NCI-H774 (cell line): ENCODE measurements at regions not wholly inside any gene's neighbourhood (a gene's known extent, or its start where the extent isn't known, plus 50 kb on each side); places are given as distances from the start of the nearest gene placed in this dataset.

Experiments used
- DNase-seq: peaks from one replicate; lab custom pipeline; 2025; lab: John Stamatoyannopoulos, UW

DNA sequence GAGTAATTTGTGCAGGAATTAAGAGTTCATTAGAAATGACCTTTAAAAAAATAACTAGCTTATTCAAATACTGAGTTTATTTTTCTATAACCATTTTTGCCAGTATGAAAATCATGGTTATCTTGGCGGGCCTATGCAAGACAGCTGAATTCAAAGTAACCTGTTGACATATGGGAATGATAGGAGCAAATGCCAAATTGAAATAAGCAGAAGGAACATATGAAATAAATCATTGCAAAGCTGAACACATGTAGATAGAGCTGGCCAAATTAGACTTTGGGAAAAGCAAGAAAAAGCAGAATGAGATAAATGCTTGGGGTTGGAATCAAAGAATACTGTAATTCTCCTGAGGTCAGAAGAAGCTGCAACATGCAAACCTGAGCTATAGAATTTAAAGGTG is 372.5 kb downstream of the ADAMTS20 start:
- DNase-seq = no peak

DNA sequence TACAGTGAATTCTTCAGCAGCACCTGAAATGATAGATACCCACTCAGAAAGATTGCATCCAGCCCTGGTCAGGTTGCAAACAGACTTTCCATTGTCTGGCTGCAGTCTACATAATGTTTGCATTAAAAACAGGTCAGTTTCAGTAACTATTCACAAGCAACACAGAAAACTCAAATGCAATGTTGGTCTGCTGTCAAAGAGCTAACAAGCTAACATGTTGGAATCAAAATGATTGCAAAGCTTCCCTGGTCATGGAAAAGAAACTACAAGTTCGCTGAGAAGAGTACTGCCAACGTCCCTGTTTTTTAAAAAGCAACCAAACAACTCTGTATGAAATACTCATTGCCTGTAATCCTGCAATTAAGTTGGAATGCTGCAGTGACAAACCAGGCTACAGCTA is 374.7 kb downstream of the ADAMTS20 start:
- no peak for DNase-seq

DNA sequence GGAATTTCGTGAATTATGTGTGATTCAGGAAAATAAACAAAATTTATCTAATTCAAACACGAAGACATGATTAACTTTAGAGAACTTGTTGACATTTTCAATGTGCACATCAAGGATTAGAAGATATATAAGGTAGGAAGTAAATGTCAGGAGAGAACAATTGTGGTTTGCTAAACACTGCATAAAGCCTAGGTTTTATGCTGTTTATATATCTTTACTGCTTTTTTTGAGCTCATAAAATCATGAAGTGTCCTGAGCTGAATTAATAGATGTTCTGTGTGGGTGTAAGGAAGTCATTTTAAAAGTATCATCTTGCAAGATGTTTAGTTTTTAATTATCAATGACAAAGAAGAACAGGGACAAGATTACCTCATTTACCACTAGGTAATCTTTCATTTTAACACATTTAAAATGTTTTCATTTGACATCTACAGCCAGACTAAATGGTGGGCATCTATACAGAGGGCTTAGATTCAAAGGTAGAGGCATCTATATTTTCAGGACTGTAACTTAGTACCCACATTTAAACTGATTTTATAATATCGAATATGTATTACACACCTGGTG is 382.8 kb downstream of the ADAMTS20 start:
- DNase-seq = no peak

DNA sequence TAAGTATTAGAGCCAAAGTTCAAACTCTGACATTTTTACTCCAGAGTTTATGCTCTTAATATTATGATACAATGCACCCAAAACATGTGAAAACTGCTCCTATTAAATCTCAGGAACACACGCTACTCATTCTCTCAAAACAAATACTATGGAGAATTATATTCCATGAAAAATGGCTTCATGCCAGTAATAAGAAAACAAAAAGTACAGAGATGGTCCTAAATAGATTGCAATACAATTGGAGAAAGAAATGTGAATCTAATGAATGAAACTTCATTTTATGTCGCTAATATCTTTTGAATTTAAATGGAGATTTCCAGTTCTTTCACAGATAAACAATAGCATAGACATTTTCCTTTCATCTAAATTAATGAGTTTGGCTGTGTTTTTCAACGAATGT is 384.3 kb downstream of the ADAMTS20 start:
- DNase-seq = no peak

DNA sequence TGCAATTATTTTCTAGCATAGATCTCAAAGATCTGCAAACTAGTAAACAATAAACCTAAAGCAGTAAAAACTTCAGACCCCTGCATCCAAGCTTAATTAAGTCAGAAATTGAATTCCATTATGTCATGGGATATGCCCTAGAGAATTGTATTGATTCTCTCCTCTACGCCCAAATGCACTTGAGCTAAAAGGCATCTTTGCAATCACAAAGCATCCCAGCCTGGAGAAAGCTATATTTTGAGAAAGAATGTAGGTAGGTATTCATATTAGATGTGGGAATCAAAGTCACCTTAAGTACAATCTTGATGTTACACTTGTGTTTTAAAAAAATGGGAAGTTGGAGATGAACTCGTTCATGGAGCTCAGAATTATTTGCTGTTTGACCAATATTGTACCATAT is 386.7 kb downstream of the ADAMTS20 start:
- no peak for DNase-seq

DNA sequence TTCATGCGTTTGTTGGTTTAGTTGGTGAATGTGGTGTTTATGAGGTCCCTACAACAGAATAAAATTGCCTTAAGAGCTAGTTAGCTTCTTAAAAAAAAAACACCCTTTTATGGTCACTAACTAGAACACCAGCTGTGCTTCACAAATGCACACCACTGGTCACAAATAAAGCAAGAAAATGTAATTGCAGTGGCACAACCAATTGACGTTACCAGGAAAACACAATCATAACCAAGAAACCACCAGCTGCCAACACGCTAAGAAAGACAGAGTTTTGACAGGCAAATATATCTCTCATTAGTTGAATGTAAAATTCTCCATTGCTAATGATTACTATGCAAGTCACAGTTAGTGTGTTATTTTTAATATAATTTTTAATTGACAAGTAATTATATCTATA is 389.9 kb downstream of the ADAMTS20 start:
- no peak for DNase-seq

DNA sequence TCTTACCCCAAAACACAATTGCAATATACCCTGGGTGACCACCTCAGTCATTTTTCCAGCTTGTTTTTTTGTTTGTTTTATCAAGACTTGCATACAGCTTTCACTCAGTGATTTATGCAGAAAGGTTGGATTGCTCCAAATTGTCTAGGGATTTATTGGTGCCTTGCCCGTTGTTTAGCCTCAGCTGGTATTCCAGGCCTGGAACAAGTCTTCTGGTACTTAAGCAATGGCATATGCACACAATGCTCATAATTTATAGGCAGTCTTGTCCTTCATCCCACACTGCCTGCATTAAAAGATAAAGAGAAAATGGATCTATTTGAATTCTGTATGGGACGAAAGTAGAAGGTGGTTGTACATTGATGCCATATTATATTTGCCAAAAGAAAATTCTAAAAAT is 392.5 kb downstream of the ADAMTS20 start:
- DNase-seq = no peak

DNA sequence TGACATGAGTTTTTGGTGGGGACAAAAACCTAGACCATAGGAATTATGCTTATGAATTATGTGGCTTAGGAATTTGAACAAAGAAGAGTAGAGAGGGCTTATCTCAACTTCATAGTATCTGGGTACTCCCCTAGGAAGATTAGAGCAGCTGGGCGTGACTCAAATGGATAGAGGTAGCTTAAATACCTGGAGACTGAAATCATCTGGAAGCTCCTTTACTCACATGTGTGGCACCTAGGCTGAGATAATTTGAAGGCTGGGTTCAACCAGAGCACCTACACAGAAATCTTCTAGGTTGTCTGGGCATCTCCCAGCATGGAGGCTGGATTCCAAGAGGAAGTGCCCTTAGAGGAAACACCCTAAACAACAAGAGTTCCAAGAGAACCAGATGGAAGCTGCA is 393.9 kb downstream of the ADAMTS20 start:
- no peak for DNase-seq

DNA sequence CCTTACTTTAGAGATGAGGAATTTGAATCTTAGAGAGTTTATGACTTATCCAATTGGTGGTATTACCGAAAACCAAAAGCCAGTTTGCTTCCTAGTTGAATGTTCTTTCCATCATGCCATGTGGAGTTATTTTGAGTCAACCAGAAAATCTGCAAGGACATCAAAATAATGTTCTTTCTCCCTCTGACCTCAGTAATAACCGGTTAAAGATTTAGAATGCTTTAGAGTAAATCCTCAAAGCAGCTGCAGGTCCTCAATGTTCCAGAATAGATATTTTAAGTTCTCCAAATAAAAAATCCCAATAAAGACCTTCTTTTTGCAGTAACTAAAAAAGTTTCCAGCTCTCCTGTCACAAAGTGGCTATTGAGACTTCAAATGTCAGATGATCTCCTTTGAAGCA is 396.6 kb downstream of the ADAMTS20 start:
- no peak for DNase-seq

DNA sequence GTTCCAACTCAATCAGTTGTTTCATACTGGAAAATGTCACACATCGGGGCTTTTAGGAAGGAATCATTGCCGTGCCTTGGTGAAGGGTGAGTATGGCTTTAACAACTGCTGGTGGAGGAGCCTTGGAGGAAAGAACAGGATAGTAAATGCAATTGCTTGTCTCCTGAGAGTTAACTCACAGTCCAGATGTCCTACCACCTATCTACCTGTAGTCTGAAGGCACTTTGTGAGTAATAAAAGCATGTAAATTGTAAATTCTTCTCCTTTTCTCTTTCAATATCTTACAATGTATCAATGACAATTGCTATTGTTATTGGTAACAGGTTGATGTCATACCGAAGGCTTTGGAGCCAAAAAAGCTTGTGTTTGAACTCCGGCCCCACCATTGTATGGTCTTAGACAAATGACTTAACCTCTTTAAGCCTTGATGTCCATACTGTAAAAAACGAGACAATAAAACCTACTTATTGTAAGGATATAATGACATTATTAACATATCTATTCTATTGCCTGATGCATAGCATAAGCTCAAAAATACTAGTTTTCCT is 397.4 kb downstream of the ADAMTS20 start:
- DNase-seq = no peak

DNA sequence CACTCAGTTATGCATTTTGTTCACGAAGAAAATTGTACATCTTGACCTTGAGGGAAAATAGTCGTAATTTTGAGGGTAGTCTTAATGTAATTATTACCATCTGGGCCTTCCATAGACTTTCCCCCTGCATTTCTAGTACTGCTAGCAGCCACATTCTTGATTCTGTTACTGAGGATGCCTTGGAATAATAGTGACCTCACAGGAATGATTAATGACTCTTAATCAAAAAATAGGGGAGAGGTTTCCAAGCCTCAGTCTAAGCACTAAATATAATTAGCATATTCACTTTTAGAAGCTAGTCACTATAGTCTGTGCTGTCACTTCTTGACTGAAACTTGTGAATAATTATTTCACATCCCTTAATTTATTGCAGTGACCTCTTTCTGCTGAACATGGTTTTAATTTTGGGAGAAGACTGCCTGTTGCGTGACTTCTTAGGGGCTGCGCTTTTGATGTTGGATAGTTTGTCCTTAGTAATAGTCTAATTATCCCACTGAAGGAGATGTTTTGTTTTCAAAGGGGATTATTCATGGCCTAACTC is 400.5 kb downstream of the ADAMTS20 start:
- no peak for DNase-seq

DNA sequence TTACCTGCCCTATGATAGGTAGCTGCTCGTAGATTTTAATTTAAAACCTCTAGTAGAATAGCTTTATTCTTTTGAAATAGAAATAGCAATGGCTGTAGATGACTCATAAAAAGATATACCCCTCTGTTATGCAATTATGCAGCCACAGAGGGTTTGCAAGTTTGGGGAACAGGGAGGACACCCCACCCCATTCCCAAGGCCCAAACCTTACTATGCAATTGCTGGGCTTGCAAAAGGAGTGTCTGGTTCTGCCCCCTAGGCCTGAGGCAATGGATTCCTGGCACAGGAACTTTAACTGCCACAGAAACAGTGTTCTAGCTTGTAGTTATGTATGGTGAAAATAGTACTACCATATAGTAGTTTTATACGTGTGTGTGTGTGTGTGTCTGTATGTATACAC is 403.3 kb downstream of the ADAMTS20 start:
- DNase-seq = no peak

DNA sequence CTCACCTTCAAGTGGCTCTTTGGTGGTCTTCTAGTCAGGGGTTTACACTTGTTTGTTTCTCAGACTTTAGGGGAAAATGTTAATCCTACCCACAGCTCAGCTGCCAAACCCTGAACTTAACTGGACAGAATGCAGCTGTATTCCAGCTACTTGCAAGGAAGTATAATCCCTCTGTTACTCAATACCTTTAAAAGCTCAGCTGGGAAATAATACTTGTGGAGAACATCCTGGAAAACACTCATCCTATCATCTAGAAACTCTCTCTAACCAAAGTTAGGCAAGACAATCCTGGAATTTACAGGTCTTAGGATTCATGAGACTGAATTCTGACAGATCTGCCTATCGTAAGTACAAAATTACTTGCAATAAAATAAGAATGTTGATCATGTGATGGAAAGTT is 404.1 kb downstream of the ADAMTS20 start:
- DNase-seq = no peak

DNA sequence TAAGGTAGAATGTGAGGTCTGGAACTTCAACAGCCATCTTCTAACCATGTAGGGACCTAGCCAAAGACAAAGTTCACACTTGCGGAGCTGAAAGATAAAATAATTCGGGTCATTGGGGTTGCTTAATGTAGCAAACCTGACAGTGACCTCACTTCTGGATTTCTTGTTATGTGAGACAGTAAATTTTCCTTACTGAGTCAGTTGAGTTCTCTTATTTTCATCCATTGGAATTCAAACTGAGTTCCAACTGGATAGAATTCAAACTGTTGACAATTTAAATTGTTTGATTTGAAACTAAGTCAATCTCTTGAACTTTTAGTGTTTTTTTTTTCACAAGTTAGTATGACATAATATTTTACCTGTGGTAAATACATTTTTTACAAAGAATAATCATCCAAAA is 406.5 kb downstream of the ADAMTS20 start:
- no peak for DNase-seq

DNA sequence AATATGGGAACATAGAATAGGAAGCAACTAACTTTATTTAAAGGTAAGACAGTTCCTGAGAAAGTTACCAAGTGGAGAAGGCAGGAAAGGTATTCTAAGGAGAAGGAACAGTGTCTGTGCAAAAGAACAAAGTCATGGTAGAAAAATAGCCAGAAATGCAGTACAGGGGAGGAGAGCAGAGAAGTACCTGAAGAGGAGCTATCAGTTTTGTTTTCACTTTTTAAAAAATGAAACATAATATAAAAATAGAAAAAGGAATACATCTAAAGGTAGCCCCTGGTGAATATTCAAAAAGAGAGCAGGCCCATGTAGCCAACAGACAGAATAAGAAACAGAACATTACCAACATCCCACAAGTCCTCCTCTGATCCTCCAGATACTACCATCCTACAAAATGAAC is 408.7 kb downstream of the ADAMTS20 start:
- no peak for DNase-seq

DNA sequence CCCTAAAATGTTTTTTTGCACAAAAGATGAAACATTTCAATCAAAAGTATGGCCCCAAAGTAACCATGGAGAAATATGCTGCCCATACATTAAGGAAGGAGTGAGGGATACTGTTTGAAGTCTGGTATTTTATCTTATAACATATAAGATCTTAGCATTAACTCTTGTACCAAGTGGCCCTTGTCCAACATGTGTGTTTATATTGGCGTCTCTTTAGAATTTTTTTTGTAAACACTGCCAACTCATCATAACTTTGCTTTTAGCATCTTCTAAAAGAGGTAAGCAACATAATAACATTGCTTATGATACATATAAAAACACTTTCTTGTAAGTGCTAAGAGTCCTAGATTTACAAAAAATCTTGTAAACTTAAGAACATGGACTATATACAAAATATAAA is 419.7 kb downstream of the ADAMTS20 start:
- DNase-seq = no peak

DNA sequence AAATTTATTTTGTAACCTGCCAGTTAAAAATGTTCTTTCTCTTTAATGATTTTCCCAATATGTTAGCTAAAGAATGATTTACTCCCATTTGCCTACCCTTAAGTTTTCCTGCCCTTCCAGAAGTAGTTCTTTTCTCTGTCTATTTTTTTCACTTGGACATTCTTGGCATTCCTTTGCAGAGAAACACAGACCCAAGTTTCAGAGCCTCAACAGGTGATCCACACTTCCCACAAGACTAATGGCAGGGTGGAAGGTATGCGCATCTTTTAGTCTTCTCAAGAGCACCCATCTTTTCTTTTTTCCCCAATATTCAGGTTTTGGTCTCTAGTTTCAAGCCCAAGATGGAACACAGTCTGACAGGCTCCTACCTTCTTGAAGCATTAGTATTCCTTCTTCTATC is 420.7 kb downstream of the ADAMTS20 start:
- no peak for DNase-seq

DNA sequence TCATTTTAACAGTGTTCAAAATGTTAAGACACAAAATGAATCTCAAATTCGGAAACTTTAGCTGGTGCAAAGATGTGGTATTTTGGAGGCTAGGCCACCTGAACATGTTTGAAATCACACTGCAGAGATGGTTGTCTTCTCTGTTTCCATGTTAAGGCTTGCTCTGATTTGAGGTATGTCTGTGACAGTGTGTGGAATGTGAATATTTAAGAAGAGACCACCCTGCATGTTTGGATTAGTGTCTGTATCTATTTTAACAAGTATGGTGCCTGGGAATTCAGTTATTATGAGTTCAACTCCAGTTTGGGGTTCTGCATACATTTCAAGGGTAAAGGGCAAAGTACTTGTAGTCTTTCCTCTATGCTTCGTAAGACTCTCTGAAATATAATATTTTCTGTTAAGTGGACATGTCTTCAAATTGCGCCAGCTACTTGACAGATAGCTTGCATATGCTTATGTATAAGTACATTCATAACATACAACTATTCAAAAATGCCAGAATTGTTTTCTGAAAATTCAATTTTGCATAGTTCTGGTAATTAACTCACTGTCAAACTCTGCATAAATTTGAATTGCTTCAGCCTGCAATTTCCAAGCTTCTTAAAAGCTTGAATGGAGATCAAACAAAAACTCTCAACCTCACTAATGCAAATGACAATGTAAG is 424.0 kb downstream of the ADAMTS20 start:
- DNase-seq = no peak

DNA sequence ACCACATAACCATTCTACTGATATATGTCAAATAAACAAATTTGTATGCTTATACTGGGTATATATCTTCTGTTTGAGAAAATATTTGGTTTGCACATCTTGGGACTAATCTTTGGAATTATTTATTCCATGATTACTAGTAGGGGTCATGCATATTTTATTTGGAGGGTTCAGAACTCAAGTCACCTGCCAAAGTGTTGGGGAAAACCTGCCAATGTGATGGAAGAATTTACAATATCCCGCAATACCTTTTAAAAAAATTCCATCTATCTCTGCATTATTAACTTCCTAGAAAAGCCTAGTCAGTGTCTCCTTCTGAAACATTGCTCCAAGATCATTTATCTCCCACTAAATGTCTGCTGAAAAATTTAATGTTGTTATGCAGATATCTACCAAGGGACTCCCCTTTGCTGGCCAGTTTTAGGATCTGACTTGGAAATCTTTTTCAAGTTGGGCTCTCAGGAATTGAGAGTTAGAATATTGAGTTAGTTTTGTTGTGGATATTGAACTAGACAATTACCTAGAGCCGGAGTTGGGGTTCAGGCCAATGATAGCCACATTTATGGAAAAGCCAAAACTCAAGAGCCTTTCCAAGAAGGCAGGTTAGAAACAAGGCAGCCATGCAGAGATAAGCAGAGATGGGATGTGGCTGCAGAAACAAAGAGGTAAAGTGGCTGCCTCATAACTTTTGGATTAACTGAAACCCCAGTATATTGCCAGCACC is 425.2 kb downstream of the ADAMTS20 start:
- no peak for DNase-seq

DNA sequence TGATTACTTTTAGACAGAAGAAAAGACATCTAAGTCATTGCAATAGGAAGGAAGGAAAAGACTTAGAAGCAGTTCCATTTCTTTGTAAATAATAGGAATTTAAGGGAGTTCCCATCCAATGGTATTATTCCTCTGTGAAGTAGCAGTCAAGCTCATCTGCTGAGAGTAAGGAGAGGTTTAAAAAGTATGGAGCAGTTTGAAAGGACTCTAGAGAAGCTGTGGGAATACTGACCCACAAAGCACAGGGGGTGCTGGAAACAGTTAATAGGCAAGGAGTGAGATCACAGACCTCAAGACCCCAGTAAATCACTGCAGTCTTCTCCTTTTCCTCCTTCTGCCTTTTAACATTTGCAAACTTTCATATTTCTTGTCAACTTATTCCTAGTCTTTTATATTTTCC is 428.5 kb downstream of the ADAMTS20 start:
- no peak for DNase-seq

DNA sequence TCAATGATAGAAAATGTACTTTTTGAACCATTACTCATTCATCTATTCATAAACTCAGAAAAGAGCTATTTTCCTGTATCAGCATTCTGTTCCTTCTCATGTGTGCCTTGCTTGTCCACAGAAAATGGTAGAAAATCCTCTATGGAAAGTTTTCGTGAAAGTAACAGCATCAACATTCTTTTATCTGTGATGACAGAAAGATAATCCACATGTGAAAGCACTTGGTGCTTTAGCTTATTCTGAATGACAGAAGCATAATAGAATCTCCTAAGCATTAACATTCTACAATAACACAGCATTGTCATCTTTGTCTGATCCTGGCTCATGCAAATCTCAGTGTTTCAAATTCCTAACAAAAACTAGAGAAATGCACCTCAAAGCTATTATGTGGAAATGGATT is 431.9 kb downstream of the ADAMTS20 start:
- no peak for DNase-seq

DNA sequence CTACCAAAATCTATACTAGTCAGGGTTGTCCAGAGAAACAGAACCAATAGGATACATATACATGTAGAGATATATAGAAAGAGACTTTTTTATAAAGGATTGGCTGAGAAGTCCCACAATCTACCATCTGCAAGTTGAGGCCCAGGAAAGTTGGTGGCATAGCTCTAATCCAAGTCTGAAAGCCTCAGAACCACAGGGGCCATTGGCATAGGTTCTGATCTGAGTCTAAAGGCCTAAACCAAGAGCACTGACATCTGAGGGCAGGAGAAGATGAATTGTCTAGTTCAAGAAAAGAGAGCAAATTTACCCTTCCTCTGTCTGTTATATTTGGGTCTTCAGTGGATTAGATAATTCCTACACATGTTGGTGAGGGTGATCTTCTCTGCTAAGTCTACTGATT is 433.1 kb downstream of the ADAMTS20 start:
- no peak for DNase-seq

DNA sequence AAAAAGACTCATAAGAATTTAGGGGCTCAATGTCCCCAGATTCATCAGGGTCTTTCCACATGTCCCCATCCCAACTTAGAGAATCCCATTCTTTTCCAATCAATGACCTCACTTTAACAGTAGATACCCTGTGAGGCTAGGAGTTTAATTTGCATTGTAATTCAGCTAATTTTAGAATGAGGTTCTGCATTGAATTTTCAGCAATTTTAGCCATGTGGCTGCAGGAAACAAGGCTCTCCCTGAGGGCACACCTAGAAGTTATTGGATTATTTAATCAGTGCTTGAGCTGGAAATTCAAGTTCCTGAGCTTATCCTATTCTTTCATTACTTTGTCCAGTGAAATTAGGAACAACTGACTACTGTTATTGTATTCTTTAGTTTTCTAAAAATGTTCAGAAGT is 433.8 kb downstream of the ADAMTS20 start:
- no peak for DNase-seq
